ENCODE measurements at regions not wholly inside any gene's neighbourhood (a gene's known extent, or its start where the extent isn't known, plus 50 kb on each side); places are given as distances from the start of the nearest gene placed in this dataset.

GRCh38 chr2:118726821-118727220 is 120.6 kb downstream of the EN1 start:
- no peak for DNase-seq
- Histone ChIP-seq H3K27ac (no peak overlapping the region), H3K27me3 (replicated peaks) (no peaks in the 10 kb centered on the region), H3K4me3 (ENCODE audit: low read depth, low read length) (no peak overlapping the region), H3K36me3 (replicated peaks) (no peaks in the 10 kb centered on the region)
- TF ChIP-seq CTCF (IDR thresholded peaks at IDR 0.05; ENCODE audit: low read depth, low read length, missing control alignments): no peak
- in situ Hi-C loops (cut with HindIII; ENCODE audit: low pct_ligation_motif_present, low sequenced_read_pairs): no loop called here

- H3K36me3 ChIP-seq (replicated peaks): no peaks in the 10 kb centered on the region
- in situ Hi-C loops (cut with HindIII; ENCODE audit: low pct_ligation_motif_present, low sequenced_read_pairs): no loop called here
- no peak for TF ChIP-seq CTCF (IDR thresholded peaks at IDR 0.05; ENCODE audit: low read depth, low read length, missing control alignments)
- no peaks in the 10 kb centered on the region for H3K27me3 ChIP-seq (replicated peaks)
- no peak overlapping the region for H3K27ac ChIP-seq
- DNase-seq: no peak
- H3K4me3 ChIP-seq (ENCODE audit: low read depth, low read length): no peak overlapping the region
These were observed 124.1 kb downstream of the EN1 start for GRCh38 chr2:118723394-118723793.

- H3K4me3 ChIP-seq (ENCODE audit: low read depth, low read length): no peak overlapping the region
- H3K27me3 ChIP-seq (replicated peaks): no peaks in the 10 kb centered on the region
- H3K27ac ChIP-seq: no peak overlapping the region
- in situ Hi-C loops (cut with HindIII; ENCODE audit: low pct_ligation_motif_present, low sequenced_read_pairs): no loop called here
- no peak for TF ChIP-seq CTCF (IDR thresholded peaks at IDR 0.05; ENCODE audit: low read depth, low read length, missing control alignments)
- DNase-seq: no peak
- H3K36me3 ChIP-seq (replicated peaks): no peaks in the 10 kb centered on the region
These were observed 124.5 kb downstream of the EN1 start for GRCh38 chr2:118722976-118723375.

- in situ Hi-C loops (cut with HindIII; ENCODE audit: low pct_ligation_motif_present, low sequenced_read_pairs): no loop called here
These were observed 125.5 kb downstream of the EN1 start for GRCh38 chr2:118721817-118722551.

GRCh38 chr2:118720866-118721265 is 126.6 kb downstream of the EN1 start:
- no peak overlapping the region for H3K27ac ChIP-seq
- no peaks in the 10 kb centered on the region for H3K36me3 ChIP-seq (replicated peaks)
- DNase-seq: no peak
- no peak for TF ChIP-seq CTCF (IDR thresholded peaks at IDR 0.05; ENCODE audit: low read depth, low read length, missing control alignments)
- H3K4me3 ChIP-seq (ENCODE audit: low read depth, low read length): no peak overlapping the region
- no peaks in the 10 kb centered on the region for H3K27me3 ChIP-seq (replicated peaks)
- in situ Hi-C loops (cut with HindIII; ENCODE audit: low pct_ligation_motif_present, low sequenced_read_pairs): no loop called here

More at GRCh38 chr2:118721817-118722551, 125.5 kb downstream of the EN1 start:
- no peaks in the 10 kb centered on the region for H3K27me3 ChIP-seq (replicated peaks)
- H3K4me3 ChIP-seq (ENCODE audit: low read depth, low read length): no peak overlapping the region
- DNase-seq: no peak
- H3K36me3 ChIP-seq (replicated peaks): no peaks in the 10 kb centered on the region
- H3K27ac ChIP-seq: no peak overlapping the region
- TF ChIP-seq CTCF (IDR thresholded peaks at IDR 0.05; ENCODE audit: low read depth, low read length, missing control alignments): no peak

- no peak for DNase-seq
- no peaks in the 10 kb centered on the region for H3K27me3 ChIP-seq (replicated peaks)
- TF ChIP-seq CTCF (IDR thresholded peaks at IDR 0.05; ENCODE audit: low read depth, low read length, missing control alignments): no peak
- H3K36me3 ChIP-seq (replicated peaks): no peaks in the 10 kb centered on the region
- no peak overlapping the region for H3K27ac ChIP-seq
- in situ Hi-C loops (cut with HindIII; ENCODE audit: low pct_ligation_motif_present, low sequenced_read_pairs): no loop called here
- H3K4me3 ChIP-seq (ENCODE audit: low read depth, low read length): no peak overlapping the region
These were observed 128.5 kb downstream of the EN1 start for GRCh38 chr2:118718921-118719320.
